Testis (tissue), 2 donors: ENCODE measurements at regions not wholly inside any gene's neighbourhood (a gene's known extent, or its start where the extent isn't known, plus 50 kb on each side); places are given as distances from the start of the nearest gene placed in this dataset.

Source experiments
- DNase-seq: peaks from one replicate; pipeline ENCODE4 v3.0.0-alpha.2; 2019
- H3K27ac ChIP-seq, 2 donors: fragments of 200-600 bp; sonication (generic); one replicate each; pipeline ENCODE4 v1.5.1; 2019
- H3K27me3 ChIP-seq: fragments of 200-600 bp; sonication (generic); one replicate; pipeline ENCODE4 v1.5.1; 2019
- H3K36me3 ChIP-seq: fragments of 200-600 bp; sonication (generic); one replicate; pipeline ENCODE4 v1.5.1; 2017; ENCODE audit warnings: low read depth; ENCODE audit errors: missing control alignments
- H3K4me1 ChIP-seq: fragments of 200-600 bp; sonication (generic); one replicate; pipeline ENCODE4 v1.5.1; 2019
- H3K4me3 ChIP-seq, 2 donors: fragments of 200-600 bp; sonication (generic); one replicate each; pipeline ENCODE4 v1.5.1; 2017 to 2019
- H3K9me3 ChIP-seq: fragments of 200-600 bp; sonication (generic); one replicate; pipeline ENCODE4 v1.5.1; 2017
- CTCF ChIP-seq, 3 experiments: fragments of 450-650 bp in 2 of 3; fragments of 200-600 bp in 1 of 3; sonication (generic) in 1 of 3; IDR thresholded peaks; one replicate each; pipeline ENCODE4 v1.5.1; 2016 to 2019; ENCODE audit warnings: antibody characterized with exemption in 3 of 3, mild to moderate bottlenecking in 2 of 3, moderate library complexity in 1 of 3
- POLR2A ChIP-seq: fragments of 450-650 bp; IDR thresholded peaks from one replicate; pipeline ENCODE4 v1.6.1; 2017; ENCODE audit warnings: antibody characterized with exemption, mild to moderate bottlenecking, moderate library complexity
- WGBS, 2 donors: methylation state at CpG; one replicate each; pipeline ENCODE4 v1.1.5; 2018; 5-methylcytosine and 5-hydroxymethylcytosine counted together
- intact Hi-C: fragments of 100-400 bp; cut with DNase I; formaldehyde crosslinking; loops from one replicate; pipeline ENCODE4 v1.15.1; 2023; ENCODE audit warnings: low total_unique reads

GRCh38 chr6:6923605-6924004 is 184.2 kb upstream of the RREB1 start:
- intact Hi-C loops: no loop called here

DNA sequence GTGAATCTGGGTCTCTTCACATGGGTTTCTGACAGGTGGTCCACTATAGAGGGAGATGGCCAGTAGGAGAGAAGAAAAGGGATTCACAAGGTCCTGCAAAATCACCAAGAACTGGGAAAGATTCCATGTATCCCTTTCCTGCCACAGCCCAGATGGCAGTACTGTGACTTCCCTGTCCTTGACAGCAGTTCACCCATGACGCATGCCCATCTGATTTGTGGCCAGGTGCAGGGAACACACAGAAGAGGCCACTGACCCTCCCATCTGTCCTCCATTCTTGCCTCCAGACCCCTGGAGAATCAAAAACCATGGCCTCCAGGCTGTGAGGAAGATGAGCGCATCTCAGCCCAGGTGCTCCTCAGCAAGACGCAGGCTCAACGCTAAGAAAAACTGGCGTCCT is 183.1 kb upstream of the RREB1 start:
- no peaks in the 10 kb centered on the region for H3K9me3 ChIP-seq
- no peak overlapping the region for H3K4me3 ChIP-seq
- peaks cover 3% of the 10 kb centered on the region for H3K4me1 ChIP-seq
- DNase-seq: no peak
- WGBS, 2 donors: 92 to 99% methylated on average over 4 to 5 of the region's 5 CpGs
- TF ChIP-seq CTCF (IDR thresholded peaks at IDR 0.05): no peak
- no peak for TF ChIP-seq POLR2A
- intact Hi-C loops: no loop called here
- H3K27ac ChIP-seq: no peak overlapping the region
- no peaks in the 10 kb centered on the region for H3K36me3 ChIP-seq
- H3K27me3 ChIP-seq: no peaks in the 10 kb centered on the region

More at GRCh38 chr6:6923605-6924004, 184.2 kb upstream of the RREB1 start:
- no peak for DNase-seq
- Histone ChIP-seq H3K27ac (no peak overlapping the region), H3K4me1 (peaks cover 3% of the 10 kb centered on the region), H3K4me3 (no peak overlapping the region), H3K27me3 (no peaks in the 10 kb centered on the region), H3K9me3 (no peaks in the 10 kb centered on the region), H3K36me3 (no peaks in the 10 kb centered on the region)
- 78 to 84% methylated on average over 5 of the region's 5 CpGs for WGBS, 2 donors
- no peak for TF ChIP-seq POLR2A
- TF ChIP-seq CTCF (IDR thresholded peaks at IDR 0.05): no peak

DNA sequence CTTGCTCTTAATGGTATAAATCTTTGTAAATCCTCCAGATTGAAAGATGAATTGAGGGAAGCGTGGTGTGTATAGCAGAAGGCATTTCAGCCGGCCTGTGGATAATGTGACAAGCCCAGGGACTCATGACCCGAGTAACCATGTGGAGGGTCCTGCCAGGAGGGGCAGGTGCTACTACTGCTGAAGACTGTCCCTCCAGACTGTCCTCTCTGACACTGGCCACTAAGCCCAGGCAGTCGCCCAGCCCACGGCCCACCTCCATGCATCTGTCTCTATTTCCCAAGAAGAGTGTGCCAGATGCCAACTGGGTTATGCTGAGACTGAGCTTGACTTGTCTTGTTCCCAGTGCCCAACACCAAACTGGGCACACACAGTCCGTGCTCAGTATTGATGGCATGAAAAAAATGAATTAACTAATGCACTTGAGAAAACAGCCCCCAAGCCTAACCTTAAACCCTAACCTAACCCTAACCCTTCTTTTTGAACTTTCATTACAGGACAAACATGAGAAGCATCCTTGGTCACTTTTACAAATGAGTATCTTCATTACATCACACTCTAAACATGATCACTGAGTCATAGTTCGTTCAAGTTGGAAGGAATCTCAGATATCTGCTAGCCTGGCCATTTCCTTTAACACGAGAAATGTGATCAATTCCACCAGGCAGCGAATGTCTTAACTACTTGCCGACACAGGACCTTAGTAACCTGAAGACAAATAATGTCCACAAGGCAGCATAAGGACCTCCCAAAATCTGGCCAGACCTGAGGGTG is 182.2 kb upstream of the RREB1 start:
- no peak for TF ChIP-seq CTCF (IDR thresholded peaks at IDR 0.05)
- TF ChIP-seq POLR2A: no peak
- Histone ChIP-seq H3K27ac (no peak overlapping the region), H3K36me3 (no peaks in the 10 kb centered on the region), H3K9me3 (no peaks in the 10 kb centered on the region), H3K4me1 (peaks cover 4% of the 10 kb centered on the region), H3K27me3 (no peaks in the 10 kb centered on the region), H3K4me3 (no peak overlapping the region)
- DNase-seq: no peak
- intact Hi-C loops: no loop called here
- WGBS, 2 donors: 93 to 94% methylated on average over 10 of the region's 10 CpGs

DNA sequence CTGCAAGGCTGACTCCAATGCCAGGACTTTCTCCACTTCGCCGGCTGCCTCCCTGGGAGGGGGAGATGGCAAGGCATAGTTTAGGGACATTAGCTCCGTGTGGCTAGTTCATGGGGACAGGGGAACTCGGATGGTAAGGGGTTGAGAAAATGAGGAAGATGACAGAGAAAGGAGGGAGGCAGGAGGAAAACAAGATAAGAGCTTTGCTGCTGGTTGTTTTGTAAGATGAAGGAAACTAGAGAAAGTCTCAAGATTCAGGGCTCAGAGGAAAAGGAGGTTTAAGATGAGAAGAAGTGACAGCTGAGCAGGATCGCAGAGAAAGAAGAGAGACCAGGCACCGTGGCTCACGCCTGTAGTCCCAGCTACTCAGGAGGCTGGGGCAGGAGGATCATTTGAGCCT is 180.9 kb upstream of the RREB1 start:
- intact Hi-C loops: no loop called here
- 82 to 89% methylated on average over 7 of the region's 7 CpGs for WGBS, 2 donors
- H3K27me3 ChIP-seq: no peaks in the 10 kb centered on the region

More for the DNA sequence above, 180.9 kb upstream of the RREB1 start:
- Histone ChIP-seq H3K27ac (no peak overlapping the region), H3K36me3 (no peaks in the 10 kb centered on the region), H3K9me3 (no peaks in the 10 kb centered on the region), H3K4me1 (peaks cover 10% of the 10 kb centered on the region), H3K4me3 (no peak overlapping the region)
- TF ChIP-seq POLR2A (no peak), CTCF (IDR thresholded peaks at IDR 0.05) (no peak)
- DNase-seq: no peak
